ENCODE measurements at regions not wholly inside any gene's neighbourhood (a gene's known extent, or its start where the extent isn't known, plus 50 kb on each side); places are given as distances from the start of the nearest gene placed in this dataset.

DNA sequence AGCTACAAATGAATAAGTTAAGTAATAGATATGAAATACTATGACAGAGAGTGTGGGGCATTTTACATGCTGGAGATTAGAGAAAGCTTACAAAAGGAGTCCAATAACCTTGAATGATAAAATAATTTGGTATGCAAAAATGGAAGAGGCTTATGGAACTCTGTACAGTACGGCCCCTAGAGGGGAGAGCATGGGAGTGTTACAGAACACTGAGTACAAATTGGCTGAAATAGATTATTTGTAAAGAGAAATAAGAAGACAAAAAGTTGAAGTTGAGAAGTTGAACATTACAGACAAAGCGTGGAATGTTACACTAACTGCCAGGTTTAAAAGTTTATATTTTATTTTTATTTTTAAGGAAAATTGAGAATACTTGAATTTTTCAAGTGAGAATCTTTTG, 192.1 kb upstream of the DOK6 start:
- WGBS, 3 donors, result 75 to 78% (median 77%) methylated on average over 2 of the region's 2 CpGs
- intact Hi-C loops (cut with DNase I), result no loop called here
- Histone ChIP-seq H3K27me3 (ENCODE audit: insufficient read depth in 3 of 3, low read length in 2 of 3) (no peaks in the 10 kb centered on the region), H3K36me3 (ENCODE audit: insufficient read depth in 1 of 2, low read depth in 1 of 2) (no peaks in the 10 kb centered on the region), H3K4me1 (no peaks in the 10 kb centered on the region), H3K4me3 (no peak overlapping the region), H3K9me3 (no peaks in the 10 kb centered on the region), H3K27ac (no peak overlapping the region)
- TF ChIP-seq, protein P1, sequence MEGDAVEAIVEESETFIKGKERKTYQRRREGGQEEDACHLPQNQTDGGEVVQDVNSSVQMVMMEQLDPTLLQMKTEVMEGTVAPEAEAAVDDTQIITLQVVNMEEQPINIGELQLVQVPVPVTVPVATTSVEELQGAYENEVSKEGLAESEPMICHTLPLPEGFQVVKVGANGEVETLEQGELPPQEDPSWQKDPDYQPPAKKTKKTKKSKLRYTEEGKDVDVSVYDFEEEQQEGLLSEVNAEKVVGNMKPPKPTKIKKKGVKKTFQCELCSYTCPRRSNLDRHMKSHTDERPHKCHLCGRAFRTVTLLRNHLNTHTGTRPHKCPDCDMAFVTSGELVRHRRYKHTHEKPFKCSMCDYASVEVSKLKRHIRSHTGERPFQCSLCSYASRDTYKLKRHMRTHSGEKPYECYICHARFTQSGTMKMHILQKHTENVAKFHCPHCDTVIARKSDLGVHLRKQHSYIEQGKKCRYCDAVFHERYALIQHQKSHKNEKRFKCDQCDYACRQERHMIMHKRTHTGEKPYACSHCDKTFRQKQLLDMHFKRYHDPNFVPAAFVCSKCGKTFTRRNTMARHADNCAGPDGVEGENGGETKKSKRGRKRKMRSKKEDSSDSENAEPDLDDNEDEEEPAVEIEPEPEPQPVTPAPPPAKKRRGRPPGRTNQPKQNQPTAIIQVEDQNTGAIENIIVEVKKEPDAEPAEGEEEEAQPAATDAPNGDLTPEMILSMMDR (IDR thresholded peaks at IDR 0.05), result no peak
- DNase-seq (no peak), ATAC-seq (no peak)

- TF ChIP-seq, protein P1 (IDR thresholded peaks at IDR 0.05), result no peak
- DNase-seq, result no peak
- H3K4me3 ChIP-seq, result no peak overlapping the region
- no peak overlapping the region for H3K27ac ChIP-seq
- H3K9me3 ChIP-seq, result no peaks in the 10 kb centered on the region
- no peaks in the 10 kb centered on the region for H3K4me1 ChIP-seq
- intact Hi-C loops (cut with DNase I), result no loop called here
- no peaks in the 10 kb centered on the region for H3K27me3 ChIP-seq (ENCODE audit: insufficient read depth in 3 of 3, low read length in 2 of 3)
- no peak for ATAC-seq
- H3K36me3 ChIP-seq (ENCODE audit: insufficient read depth in 1 of 2, low read depth in 1 of 2), result no peaks in the 10 kb centered on the region
Observed at GRCh38 chr18:69209761-69210160, 190.9 kb upstream of the DOK6 start.

DNA sequence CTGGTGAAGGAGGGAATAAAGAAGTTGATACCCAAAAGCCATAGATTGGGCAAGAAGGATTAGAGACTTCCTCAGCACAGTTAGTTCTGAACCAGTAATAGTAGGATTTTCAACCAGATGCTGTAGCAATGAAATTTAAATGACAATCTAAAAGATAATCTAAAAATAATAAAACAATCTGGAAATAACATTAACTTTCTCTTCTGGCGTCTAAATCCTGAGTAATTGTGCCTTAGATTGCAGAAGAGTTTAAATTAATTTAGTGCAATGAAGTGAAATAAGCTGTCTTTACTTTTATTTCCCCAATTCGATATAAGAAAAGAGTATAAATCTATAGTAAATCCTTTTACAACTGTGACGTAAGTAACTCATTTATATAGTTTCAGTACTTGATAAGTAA, 186.8 kb upstream of the DOK6 start:
- 80 to 89% (median 81%) methylated on average over 3 of the region's 3 CpGs for WGBS, 3 donors
- no peak overlapping the region for H3K27ac ChIP-seq
- intact Hi-C loops (cut with DNase I), result no loop called here

GRCh38 chr18:69215161-69215560, 185.5 kb upstream of the DOK6 start:
- ATAC-seq (no peak), DNase-seq (no peak)
- no peaks in the 10 kb centered on the region for H3K4me1 ChIP-seq
- H3K4me3 ChIP-seq, result no peak overlapping the region
- no peaks in the 10 kb centered on the region for H3K27me3 ChIP-seq (ENCODE audit: insufficient read depth in 3 of 3, low read length in 2 of 3)
- intact Hi-C loops (cut with DNase I), result no loop called here
- H3K36me3 ChIP-seq (ENCODE audit: insufficient read depth in 1 of 2, low read depth in 1 of 2), result no peaks in the 10 kb centered on the region
- no peak overlapping the region for H3K27ac ChIP-seq
- 97 to 99% (median 98%) methylated on average over 1 of the region's 1 CpG for WGBS, 3 donors
- TF ChIP-seq, protein P1 (IDR thresholded peaks at IDR 0.05), result no peak
- H3K9me3 ChIP-seq, result no peaks in the 10 kb centered on the region

More for the DNA sequence above, 186.8 kb upstream of the DOK6 start:
- no peaks in the 10 kb centered on the region for H3K27me3 ChIP-seq (ENCODE audit: insufficient read depth in 3 of 3, low read length in 2 of 3)
- ATAC-seq, result no peak
- TF ChIP-seq, protein P1 (IDR thresholded peaks at IDR 0.05), result no peak
- H3K9me3 ChIP-seq, result no peaks in the 10 kb centered on the region
- H3K36me3 ChIP-seq (ENCODE audit: insufficient read depth in 1 of 2, low read depth in 1 of 2), result no peaks in the 10 kb centered on the region
- no peaks in the 10 kb centered on the region for H3K4me1 ChIP-seq
- H3K4me3 ChIP-seq, result no peak overlapping the region
- no peak for DNase-seq

DNA sequence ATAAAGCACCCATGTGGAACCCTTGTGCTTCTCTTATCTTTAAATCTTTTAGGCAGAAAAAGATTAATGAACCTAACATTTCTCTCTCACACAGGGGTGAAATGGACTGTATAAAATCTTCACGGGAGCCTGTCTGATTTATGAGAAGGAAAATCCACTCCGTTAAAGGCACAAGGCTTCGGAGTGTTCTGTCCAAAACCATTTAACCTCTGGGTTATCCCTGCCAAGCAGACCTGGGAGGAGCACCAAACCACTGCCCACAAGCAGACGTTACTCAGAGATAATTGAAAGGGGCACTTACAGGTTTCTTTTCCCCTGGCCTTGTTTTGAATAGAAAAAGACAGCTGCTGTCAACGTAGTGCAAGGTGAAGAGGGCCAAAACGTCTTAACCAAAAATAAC, 184.4 kb upstream of the DOK6 start:
- Histone ChIP-seq H3K4me1 (no peaks in the 10 kb centered on the region), H3K36me3 (ENCODE audit: insufficient read depth in 1 of 2, low read depth in 1 of 2) (no peaks in the 10 kb centered on the region), H3K27me3 (ENCODE audit: insufficient read depth in 3 of 3, low read length in 2 of 3) (no peaks in the 10 kb centered on the region), H3K9me3 (no peaks in the 10 kb centered on the region), H3K27ac (no peak overlapping the region), H3K4me3 (no peak overlapping the region)
- DNase-seq (no peak), ATAC-seq (no peak)
- TF ChIP-seq, protein P1 (IDR thresholded peaks at IDR 0.05), result no peak
- intact Hi-C loops (cut with DNase I), result no loop called here
- WGBS, 3 donors, result 26 to 29% (median 27%) methylated on average over 6 of the region's 6 CpGs

Measured in psoas muscle (tissue), 7 donors.